Hematopoietic multipotent progenitor cell treated with erythropoietin and hydrocortisone succinate and interleukin-3 and kit ligand, for 6 days (in vitro differentiated cells): ENCODE measurements at regions not wholly inside any gene's neighbourhood (a gene's known extent, or its start where the extent isn't known, plus 50 kb on each side); places are given as distances from the start of the nearest gene placed in this dataset.

Source experiments
- DNase-seq: peaks from one replicate; pipeline ENCODE4 v3.0.0-alpha.2; 2015

DNA sequence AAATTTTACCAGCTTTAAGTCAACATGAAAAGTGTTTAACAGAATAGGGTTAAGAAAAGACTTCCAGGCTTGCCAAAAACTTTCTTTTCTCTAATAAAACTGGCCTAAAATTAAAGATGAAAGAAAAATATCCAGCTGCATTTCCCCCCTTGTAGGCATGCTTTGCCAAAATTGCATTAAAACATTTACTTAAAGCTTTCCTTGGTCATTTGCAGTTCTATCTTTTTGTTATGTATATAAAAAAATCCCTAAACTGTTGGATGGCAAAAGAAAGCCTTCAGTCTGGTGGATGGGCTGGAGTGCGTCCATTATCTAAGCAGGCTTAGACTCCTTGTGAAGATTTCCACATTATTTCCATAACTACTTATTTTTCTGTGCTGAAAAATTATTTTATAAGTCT, 105.4 kb upstream of the DSEL start:
- DNase-seq = no peak

DNA sequence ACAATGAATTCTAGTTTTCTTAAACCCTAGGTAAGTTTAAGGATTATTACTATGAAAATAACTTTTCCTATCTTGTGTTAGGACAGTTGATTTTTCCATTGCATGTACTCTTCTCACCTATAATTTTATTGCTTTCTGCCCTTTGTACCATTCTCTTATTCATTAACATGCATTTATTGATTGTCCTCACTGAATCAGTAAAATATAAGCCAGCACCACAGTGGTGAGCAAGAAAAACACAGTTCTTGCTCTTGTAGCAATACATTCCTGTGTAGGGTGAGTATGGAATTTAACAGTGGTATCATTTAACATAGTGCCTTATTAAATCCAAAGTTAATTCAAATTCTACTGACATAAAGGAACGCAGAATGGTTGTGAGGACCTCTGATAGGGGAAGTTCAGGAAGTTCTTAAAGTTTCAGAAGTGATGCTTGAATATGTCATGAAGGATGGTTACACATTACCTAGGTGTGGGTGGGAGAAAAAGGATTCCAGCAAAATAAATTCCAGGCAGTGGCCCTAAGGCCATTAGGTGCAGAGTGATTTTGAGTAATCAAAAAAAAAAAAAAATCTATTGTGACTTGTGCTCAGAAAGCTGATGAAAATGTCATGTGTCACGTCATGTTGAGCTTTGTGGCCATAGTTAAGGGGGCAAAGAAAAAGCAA, 104.7 kb upstream of the DSEL start:
- no peak for DNase-seq

GRCh38 chr18:67618061-67618460, 101.5 kb upstream of the DSEL start:
- DNase-seq = no peak

DNA sequence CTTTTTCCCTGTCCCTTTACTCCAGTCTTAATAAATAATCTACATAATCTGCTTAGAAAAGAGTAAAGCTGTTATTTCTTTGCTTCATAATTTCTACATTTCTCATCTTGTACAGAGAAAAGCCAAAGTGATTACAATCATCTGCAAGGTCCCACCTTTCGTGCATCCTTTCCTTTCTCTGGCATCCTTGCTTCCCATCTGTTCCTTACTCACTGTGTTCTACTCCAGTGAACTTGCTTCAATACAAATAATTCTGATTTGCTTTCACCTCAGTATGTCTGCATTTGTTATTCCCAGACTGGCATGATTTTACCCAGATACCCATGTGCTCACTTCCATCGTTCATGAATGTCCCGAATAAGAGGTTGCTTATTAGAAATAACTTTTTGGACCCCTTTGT, 99.4 kb upstream of the DSEL start:
- no peak for DNase-seq

GRCh38 chr18:67613731-67614130, 97.2 kb upstream of the DSEL start:
- DNase-seq = no peak

GRCh38 chr18:67612281-67612680, 95.8 kb upstream of the DSEL start:
- no peak for DNase-seq

DNA sequence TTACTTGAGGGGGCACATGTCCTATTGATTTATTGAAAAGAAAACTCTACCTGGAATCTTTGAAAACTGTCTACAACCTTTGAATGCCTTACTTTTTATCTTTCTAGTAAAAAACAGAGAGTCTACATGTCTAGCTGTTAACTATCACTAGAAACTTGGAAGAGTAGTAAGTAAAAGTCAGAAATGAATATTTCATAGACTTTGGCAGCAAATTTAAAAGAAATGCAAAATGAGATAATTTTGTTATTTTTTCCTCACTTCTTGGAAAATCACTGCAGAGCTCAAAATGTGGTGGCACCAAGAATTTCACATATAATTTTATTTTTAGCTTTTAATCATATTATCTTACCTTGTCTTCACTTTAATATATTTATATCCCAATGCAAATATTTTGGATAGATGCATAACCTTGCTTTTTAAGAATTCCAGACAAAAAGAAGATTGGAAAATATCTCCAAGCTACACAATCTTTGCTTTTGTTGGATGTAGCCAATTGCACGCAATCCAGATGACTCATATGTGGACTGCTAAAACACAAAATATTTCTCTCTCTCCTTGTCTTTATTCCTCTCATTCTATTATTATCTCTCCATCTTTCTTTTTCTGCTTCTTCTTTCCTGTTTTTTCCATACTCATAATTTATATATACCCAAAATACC, 92.2 kb upstream of the DSEL start:
- no peak for DNase-seq

GRCh38 chr18:67608191-67608590, 91.7 kb upstream of the DSEL start:
- DNase-seq = no peak

GRCh38 chr18:67600181-67601180, 84.0 kb upstream of the DSEL start:
- no peak for DNase-seq

- DNase-seq = no peak
Measured at GRCh38 chr18:67599277-67599676, 82.8 kb upstream of the DSEL start.

DNA sequence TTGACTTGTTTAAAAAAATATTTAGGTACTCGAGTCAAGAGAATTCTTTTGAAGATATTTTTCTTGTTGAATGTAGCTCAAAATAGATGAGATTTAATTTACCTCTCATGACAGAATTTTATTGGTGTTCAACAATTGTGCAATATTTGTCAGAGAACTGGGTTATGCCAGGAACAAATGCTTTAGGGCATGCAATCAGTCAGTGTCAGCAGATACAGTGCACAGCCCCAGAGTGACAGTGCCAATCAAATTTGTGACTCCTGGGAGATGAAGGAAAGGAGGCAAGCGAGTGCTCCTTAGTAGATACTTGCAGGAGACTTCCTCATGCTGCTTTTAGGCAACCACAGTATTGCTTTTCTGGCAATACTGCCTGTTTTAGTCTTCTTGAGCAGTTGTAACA, 81.2 kb upstream of the DSEL start:
- DNase-seq = no peak

GRCh38 chr18:67596003-67596402, 79.5 kb upstream of the DSEL start:
- DNase-seq = no peak

DNA sequence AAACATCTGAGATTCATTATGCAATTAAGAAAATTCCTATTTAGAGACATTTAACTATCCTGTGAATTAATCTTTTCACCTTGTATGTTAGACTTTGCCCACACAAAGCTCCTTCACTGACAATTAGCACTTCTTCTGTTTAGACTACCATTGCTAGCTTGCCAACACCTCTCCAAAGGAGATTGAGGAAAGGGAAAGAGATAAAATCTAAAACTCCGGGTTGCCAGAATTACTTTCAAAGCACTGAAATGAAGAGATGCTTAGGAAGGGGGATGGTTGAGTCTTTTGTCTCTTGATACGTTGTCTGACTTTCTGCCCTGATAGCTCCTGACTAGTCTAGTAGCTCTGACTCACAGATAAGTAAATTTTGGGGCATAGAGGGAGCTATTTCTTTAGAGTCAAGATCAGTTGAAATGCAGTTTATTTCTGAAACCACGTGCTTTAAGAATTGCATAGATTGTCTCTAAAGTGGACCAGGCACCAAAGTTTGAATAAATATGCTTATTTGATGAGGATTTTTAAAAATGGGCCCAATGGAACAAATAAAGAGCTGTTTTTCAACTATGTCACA, 74.1 kb upstream of the DSEL start:
- no peak for DNase-seq

GRCh38 chr18:67589325-67589724, 72.8 kb upstream of the DSEL start:
- no peak for DNase-seq

GRCh38 chr18:67586101-67586500, 69.6 kb upstream of the DSEL start:
- DNase-seq = no peak

- no peak for DNase-seq
Measured at GRCh38 chr18:67583621-67584020, 67.1 kb upstream of the DSEL start.

GRCh38 chr18:67582488-67582887, 66.0 kb upstream of the DSEL start:
- DNase-seq = no peak

DNA sequence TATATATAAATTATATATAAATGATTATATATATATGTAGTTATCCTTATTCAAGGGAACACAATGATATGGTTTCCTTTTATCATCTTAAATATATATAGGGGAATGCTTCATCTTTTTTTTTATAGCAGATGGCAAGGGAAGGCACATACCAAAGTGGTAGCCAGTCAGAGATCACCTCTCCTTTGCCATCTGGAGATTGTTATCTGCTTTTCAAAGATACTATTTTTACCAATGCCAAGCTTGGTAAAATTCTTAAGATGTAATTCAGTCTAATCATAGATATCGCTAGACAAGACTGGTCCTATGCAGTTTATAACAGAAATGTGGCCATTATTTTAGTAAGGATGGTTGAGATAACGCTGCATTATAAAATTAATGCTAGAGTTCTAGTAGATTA, 64.7 kb upstream of the DSEL start:
- no peak for DNase-seq

GRCh38 chr18:67577386-67577785, 60.9 kb upstream of the DSEL start:
- DNase-seq = no peak

GRCh38 chr18:67574749-67575148, 58.2 kb upstream of the DSEL start:
- DNase-seq = no peak

GRCh38 chr18:67568166-67568565, 51.6 kb upstream of the DSEL start:
- DNase-seq = no peak
